Memory B cell (primary cell): ENCODE measurements at regions not wholly inside any gene's neighbourhood (a gene's known extent, or its start where the extent isn't known, plus 50 kb on each side); places are given as distances from the start of the nearest gene placed in this dataset.

Source experiments
- ATAC-seq: fragments of 150-1000 bp; cut with Tn5 transposase; 2 replicates; pipeline ENCODE4 v1.10.0; 2021; ENCODE audit warnings: low read depth, mild to moderate bottlenecking, moderate library complexity
- DNase-seq, 2 donors: peaks; one replicate each; pipeline ENCODE4 v3.0.0; 2022; ENCODE audit warnings: low spot score in 2 of 2
- H3K27ac Mint-ChIP-seq: one replicate; pipeline ENCODE4 v1.8.0; 2022; ENCODE audit warnings: mild to moderate bottlenecking, moderate library complexity, mixed read lengths
- H3K27me3 Mint-ChIP-seq: one replicate; pipeline ENCODE4 v1.8.0; 2022; ENCODE audit warnings: mixed read lengths
- H3K36me3 Mint-ChIP-seq: one replicate; pipeline ENCODE4 v1.8.0; 2022; ENCODE audit warnings: mild to moderate bottlenecking, mixed read lengths
- H3K4me1 Mint-ChIP-seq: one replicate; pipeline ENCODE4 v1.8.0; 2022; ENCODE audit warnings: mixed read lengths
- H3K4me3 Mint-ChIP-seq: one replicate; pipeline ENCODE4 v1.8.0; 2022; ENCODE audit warnings: mild to moderate bottlenecking, moderate library complexity, mixed read lengths
- H3K9me3 Mint-ChIP-seq: one replicate; pipeline ENCODE4 v1.8.0; 2022; ENCODE audit warnings: mixed read lengths

DNA sequence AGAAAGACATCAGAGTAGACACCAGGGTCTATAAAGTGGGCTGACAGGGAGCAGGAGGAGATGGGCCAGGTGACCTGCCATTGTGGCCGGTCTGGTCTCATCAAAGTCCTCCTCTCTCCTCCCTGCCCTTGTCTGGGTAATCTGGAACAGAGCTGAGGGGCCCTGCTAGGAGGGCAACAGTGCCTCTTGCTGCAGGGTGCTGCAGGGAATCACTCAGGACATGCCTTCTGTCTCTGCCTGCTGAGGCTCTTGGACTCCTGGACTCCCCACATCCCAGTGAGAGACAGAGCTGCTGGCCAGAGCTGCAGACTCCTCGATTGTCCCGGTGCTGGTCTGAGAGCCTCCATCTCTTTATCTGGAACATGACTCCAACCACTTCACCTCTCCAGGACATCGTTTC lies 366.1 kb upstream of the DUSP10 start:
- Mint-ChIP-seq H3K27me3 (peaks cover 6% of the 10 kb centered on the region), H3K4me1 (no peaks in the 10 kb centered on the region), H3K27ac (no peak overlapping the region), H3K9me3 (no peaks in the 10 kb centered on the region), H3K4me3 (no peak overlapping the region), H3K36me3 (peaks cover 2% of the 10 kb centered on the region)
- DNase-seq (no peak), ATAC-seq (no peak)

DNA sequence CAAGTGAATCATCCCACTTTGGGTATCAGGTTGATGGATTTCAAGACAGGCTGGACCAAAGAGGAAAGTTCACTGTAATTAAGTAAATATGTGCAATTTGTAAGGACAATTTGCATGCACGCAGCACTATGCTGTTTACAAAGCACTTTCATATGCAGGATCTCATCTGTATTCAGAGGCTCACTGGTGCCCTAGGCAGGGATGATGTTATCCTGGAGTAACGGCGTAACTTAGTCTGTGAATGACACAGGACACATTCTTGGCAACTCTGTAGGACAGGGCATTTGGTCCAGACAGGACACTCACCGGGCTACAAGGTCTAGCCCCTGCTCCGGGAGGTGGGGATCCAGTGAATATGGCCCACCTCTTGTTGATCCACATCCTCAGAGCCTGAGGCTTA lies 365.4 kb upstream of the DUSP10 start:
- peaks cover 6% of the 10 kb centered on the region for H3K27me3 Mint-ChIP-seq
- no peak overlapping the region for H3K4me3 Mint-ChIP-seq
- H3K36me3 Mint-ChIP-seq = no peaks in the 10 kb centered on the region
- H3K4me1 Mint-ChIP-seq = no peaks in the 10 kb centered on the region
- no peak for ATAC-seq
- DNase-seq = no peak
- no peak overlapping the region for H3K27ac Mint-ChIP-seq
- H3K9me3 Mint-ChIP-seq = no peaks in the 10 kb centered on the region

DNA sequence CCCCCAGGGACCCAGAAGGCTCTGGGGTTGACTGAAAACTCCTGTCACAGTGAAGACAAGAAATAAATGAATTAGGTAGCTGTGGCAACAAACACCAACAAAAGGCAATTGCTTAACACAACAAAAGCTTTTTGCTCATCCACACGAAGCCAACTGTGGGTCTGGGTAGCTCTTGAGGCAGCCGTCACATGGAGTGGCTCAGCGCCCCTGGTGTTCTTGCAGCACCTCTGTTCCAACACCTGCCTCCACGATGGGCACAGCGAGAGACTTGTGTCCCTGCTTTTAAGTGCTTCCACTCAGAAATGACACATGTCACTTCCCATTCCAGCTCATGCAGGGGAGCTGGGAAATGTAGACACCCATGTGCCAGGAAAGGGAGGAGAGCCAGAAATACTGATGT lies 364.5 kb upstream of the DUSP10 start:
- peaks cover 4% of the 10 kb centered on the region for H3K27me3 Mint-ChIP-seq
- no peak for ATAC-seq
- no peak overlapping the region for H3K4me3 Mint-ChIP-seq
- H3K4me1 Mint-ChIP-seq = no peaks in the 10 kb centered on the region
- H3K27ac Mint-ChIP-seq = no peak overlapping the region
- DNase-seq = no peak
- no peaks in the 10 kb centered on the region for H3K9me3 Mint-ChIP-seq
- H3K36me3 Mint-ChIP-seq = no peaks in the 10 kb centered on the region

DNA sequence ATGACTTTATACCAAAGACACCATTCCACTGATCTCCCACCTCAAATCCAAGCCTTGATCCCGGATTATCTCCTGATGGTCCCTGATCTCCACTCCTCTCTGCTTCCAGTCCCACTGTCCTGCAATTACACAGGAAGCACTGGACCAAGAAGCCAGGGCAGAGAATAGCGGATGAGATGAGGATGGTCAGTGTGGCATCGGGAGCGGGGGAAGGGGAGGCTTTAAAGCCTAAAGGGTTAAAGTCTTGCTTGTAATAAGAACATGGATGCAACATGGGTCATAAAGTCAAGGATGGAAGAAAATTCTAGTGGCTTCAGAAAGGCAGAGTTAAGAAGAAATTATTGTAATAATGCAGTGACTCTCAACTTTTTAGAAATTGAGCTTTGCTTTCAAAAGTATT lies 364.0 kb upstream of the DUSP10 start:
- H3K4me1 Mint-ChIP-seq = no peaks in the 10 kb centered on the region
- no peak for ATAC-seq
- H3K36me3 Mint-ChIP-seq = no peaks in the 10 kb centered on the region
- H3K27me3 Mint-ChIP-seq = peaks cover 4% of the 10 kb centered on the region
- no peak overlapping the region for H3K4me3 Mint-ChIP-seq
- H3K9me3 Mint-ChIP-seq = no peaks in the 10 kb centered on the region
- H3K27ac Mint-ChIP-seq = no peak overlapping the region
- DNase-seq = no peak

DNA sequence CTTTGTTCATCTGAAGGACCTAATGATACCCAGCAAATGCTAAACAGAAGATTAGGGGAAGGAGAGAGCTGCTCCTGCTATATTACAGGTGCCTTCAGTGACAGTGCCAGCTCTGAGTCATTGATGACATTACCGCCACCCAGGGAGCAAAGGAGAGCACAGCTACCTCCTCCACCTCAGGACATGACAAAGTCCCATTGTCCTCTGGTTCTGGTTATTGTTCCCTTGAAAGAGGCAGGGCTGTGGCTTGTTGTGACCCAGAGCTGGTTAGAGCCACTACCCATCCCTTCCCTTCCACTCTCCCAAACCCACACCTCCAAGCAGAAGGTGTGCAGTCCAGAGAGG lies 363.5 kb upstream of the DUSP10 start:
- no peaks in the 10 kb centered on the region for H3K9me3 Mint-ChIP-seq
- no peaks in the 10 kb centered on the region for H3K36me3 Mint-ChIP-seq
- no peak for ATAC-seq
- peaks cover 5% of the 10 kb centered on the region for H3K27me3 Mint-ChIP-seq
- H3K27ac Mint-ChIP-seq = no peak overlapping the region
- no peak overlapping the region for H3K4me3 Mint-ChIP-seq
- no peaks in the 10 kb centered on the region for H3K4me1 Mint-ChIP-seq
- no peak for DNase-seq

DNA sequence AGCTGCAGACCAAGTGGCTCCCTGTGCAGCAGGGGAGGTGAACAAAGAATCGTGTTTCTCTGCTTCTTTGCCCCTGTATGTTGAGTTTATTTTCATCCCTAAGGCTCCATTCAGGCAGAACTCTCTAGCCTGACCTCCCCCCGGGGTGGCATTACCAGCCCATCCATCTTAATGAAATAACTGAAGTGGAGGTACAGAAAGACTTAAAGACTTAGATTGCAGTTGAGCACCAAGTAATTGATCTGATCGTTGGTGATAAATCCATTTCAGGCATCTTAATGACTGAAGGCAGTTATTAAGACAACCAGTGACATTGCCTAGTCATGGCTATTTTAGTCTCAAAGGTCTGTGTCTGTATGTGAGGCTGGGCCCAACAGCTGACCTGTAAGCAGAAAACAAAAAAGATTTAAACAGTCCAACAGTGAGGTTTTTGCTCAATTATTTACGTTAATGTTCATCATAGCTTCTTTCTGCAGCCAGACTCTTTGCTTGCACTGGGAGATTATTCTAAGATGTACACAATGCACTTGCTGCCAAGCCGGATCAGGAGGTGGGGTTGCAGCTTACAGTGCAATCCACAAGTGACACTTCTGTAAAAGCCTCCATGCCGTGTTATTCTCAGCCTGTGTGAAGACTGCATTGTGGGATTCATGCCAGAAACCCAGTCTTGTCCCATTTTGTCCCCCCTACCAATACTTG lies 363.0 kb upstream of the DUSP10 start:
- Mint-ChIP-seq H3K27me3 (peaks cover 5% of the 10 kb centered on the region), H3K9me3 (no peaks in the 10 kb centered on the region), H3K36me3 (no peaks in the 10 kb centered on the region), H3K4me1 (no peaks in the 10 kb centered on the region), H3K4me3 (no peak overlapping the region), H3K27ac (no peak overlapping the region)
- DNase-seq = no peak
- ATAC-seq = no peak

DNA sequence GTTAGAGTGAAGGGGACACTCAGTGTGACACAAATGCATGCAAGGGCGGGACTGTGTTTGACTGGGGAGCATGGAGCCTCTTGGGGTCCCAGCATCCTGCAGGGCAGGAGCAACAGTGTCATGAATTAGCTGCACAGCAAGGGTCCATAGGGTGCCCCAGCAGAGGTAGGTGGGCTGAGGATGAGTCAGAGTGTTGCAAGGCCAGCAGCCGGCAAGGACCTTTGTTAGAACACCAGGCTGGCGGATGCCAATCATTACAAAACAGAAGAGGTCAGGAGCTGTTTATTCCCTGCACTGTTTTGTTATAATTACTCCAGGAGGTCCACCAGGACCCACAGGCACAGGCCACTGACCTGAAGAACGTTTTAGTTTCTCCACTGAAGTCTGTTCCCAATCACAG lies 362.2 kb upstream of the DUSP10 start:
- H3K4me1 Mint-ChIP-seq = no peaks in the 10 kb centered on the region
- H3K4me3 Mint-ChIP-seq = no peak overlapping the region
- H3K27me3 Mint-ChIP-seq = peaks cover 5% of the 10 kb centered on the region
- no peak for ATAC-seq
- H3K9me3 Mint-ChIP-seq = no peaks in the 10 kb centered on the region
- no peaks in the 10 kb centered on the region for H3K36me3 Mint-ChIP-seq
- DNase-seq = no peak
- H3K27ac Mint-ChIP-seq = no peak overlapping the region

DNA sequence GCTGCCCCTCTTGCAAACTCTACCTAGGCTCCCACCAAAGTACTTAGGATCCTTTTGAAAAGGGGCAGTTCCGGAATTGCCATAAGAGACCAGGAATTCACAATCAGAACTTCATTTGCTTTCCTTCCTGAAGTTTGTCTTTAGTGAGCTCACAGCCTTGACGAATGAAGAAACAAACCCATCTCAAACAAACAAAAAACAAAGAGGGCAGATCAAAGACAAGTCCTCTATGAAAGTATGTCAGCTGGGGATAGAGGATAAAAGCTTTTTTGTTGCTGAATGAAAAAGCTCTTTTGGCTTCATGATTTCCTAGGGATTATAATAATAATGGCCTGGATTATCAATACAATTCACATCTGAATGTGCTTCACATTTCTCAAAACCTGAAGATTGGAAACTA lies 357.9 kb upstream of the DUSP10 start:
- H3K27me3 Mint-ChIP-seq = peaks cover 3% of the 10 kb centered on the region
- H3K4me1 Mint-ChIP-seq = no peaks in the 10 kb centered on the region
- no peak overlapping the region for H3K4me3 Mint-ChIP-seq
- H3K36me3 Mint-ChIP-seq = no peaks in the 10 kb centered on the region
- no peaks in the 10 kb centered on the region for H3K9me3 Mint-ChIP-seq
- DNase-seq (no peak), ATAC-seq (no peak)
- H3K27ac Mint-ChIP-seq = no peak overlapping the region

DNA sequence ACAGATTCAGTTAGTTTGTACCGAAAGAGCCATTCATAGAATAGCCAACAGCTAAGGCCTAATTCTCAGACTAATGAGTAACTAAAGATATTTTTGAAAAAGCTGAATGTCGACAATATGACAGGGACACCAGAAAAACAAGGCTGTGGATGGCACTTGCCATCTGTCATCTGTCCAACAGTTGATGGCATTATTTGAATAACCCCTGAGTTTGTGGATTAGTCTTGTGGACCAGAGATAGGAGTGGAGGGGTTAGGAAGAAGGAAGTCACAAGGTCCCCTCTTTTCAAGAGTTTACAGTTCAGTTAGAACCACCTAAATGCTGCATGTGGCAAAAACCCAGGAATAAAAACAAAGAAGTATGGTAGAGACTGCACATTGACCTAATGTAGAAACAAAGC lies 356.5 kb upstream of the DUSP10 start:
- Mint-ChIP-seq H3K27me3 (peaks cover 1% of the 10 kb centered on the region), H3K4me3 (no peak overlapping the region), H3K4me1 (no peaks in the 10 kb centered on the region), H3K36me3 (no peaks in the 10 kb centered on the region), H3K9me3 (no peaks in the 10 kb centered on the region), H3K27ac (no peak overlapping the region)
- ATAC-seq (no peak), DNase-seq (no peak)

DNA sequence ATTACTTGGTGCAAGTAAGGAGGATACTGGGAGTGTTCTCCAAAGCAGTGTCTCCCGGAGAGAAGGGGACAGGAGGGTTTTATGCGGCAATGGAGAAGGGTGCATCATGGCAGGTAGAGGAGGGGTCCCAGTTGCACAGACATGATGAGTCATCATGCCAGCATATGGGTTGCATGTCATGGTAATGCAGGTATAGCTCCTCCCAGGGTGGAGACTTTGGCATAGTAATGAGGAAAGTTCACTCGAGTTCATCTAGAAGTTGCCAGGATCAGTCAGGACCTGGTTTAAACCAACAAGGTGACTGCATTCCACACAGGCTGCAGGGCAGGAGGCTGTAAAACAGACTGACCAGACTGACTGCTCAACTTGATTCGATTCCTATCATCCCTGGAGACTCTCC lies 355.7 kb upstream of the DUSP10 start:
- Mint-ChIP-seq H3K4me3 (no peak overlapping the region), H3K27ac (no peak overlapping the region), H3K27me3 (peaks cover 3% of the 10 kb centered on the region), H3K36me3 (no peaks in the 10 kb centered on the region), H3K9me3 (no peaks in the 10 kb centered on the region), H3K4me1 (no peaks in the 10 kb centered on the region)
- DNase-seq = no peak
- no peak for ATAC-seq

DNA sequence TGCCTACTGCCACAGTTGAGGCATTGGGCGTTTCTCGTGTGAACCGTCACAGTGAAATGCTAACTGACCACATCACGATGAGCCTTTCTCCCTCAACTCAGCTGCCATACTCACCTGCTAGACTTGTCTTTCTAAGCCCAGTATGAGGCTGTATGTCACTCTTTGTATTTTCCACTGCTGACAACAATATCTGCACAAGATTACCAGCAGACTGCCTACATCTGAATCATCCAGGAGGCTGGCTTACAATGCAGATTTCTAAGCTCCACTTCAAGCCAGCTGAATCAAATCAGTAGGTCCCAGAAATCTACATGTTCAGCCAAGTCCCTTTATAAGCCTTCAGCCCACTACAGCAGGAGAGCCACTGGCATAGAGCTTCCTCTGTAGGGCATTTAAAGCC lies 355.0 kb upstream of the DUSP10 start:
- peaks cover 3% of the 10 kb centered on the region for H3K27me3 Mint-ChIP-seq
- no peaks in the 10 kb centered on the region for H3K36me3 Mint-ChIP-seq
- DNase-seq (no peak), ATAC-seq (no peak)
- no peak overlapping the region for H3K27ac Mint-ChIP-seq
- no peaks in the 10 kb centered on the region for H3K4me1 Mint-ChIP-seq
- H3K4me3 Mint-ChIP-seq = no peak overlapping the region
- H3K9me3 Mint-ChIP-seq = no peaks in the 10 kb centered on the region

DNA sequence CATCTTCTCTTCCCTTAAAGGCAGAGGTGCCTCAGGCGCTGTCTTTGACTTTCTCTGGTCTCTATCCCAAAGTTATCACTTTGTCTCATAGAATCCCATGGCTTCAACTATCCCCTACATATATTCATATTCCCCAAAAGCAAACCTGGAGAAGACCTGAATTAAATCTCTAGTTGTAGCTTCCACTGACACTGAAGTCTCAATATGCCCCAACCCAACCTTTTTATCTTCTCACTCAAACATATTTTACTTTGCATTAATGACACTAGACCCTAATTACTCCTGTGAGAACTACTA lies 354.5 kb upstream of the DUSP10 start:
- Mint-ChIP-seq H3K9me3 (no peaks in the 10 kb centered on the region), H3K27ac (no peak overlapping the region), H3K36me3 (no peaks in the 10 kb centered on the region), H3K4me3 (no peak overlapping the region), H3K4me1 (no peaks in the 10 kb centered on the region), H3K27me3 (peaks cover 3% of the 10 kb centered on the region)
- DNase-seq (no peak), ATAC-seq (no peak)

DNA sequence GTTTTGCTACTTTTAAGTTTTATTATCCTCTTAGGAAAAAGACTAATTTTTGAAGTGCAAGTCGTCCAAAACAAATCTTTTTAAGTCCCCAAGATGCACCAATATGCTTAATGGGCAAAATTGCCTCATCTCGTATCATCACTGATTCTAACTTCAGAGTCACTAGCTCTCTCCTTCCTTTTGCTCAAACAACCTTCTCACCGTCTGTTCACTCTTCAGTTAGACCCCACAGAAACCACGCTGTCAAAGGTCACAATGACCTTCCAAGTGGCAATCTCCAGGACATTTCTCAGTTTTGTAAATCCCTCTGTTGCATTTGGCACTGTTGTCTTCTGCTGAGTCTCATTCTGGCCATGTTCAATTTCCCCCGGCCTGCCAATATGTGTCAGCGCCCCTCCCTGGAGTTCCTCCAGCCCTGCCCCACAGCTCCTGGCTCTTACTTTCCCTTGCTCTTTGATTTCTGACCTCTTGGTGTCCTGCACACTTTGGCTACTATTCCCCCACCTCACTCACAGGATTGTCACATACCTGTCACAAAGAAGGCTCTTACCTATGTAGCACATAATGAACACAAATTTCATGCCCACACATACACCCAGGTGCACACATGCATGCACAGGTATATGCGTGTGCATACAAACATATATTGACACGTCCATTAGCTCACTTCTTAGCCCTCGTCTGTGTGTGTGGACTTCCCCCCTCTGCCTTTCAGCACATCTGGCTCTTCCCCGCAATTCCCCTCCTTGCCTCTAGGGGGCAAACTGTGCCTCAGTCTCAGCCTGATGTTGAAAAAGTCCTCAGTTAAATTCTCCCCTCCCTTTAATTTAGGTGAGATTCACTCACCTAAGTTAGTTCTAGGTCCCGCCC lies 354.0 kb upstream of the DUSP10 start:
- Mint-ChIP-seq H3K4me1 (no peaks in the 10 kb centered on the region), H3K27me3 (peaks cover 3% of the 10 kb centered on the region), H3K36me3 (no peaks in the 10 kb centered on the region), H3K9me3 (no peaks in the 10 kb centered on the region), H3K27ac (no peak overlapping the region), H3K4me3 (no peak overlapping the region)
- ATAC-seq (peak; percentile 72), DNase-seq (peak; percentile 58 to 62)

DNA sequence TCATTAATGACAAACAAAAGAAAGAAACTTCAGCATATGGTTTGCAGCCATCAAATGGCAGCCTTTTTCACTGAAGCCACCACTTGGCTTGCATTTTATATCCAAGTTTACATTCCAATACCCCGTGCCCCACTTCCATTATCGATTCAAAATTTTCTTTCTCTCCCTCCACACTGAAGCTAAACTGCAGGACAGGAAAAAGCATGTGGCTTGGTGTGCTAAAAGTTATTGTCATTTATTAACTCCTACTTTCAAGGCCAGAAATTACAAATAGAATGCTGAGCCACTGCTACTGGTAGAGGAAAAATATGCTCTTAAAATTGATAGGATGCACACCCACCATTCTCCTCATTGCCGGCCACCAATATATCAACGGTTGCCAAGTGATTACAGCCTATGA lies 351.6 kb upstream of the DUSP10 start:
- Mint-ChIP-seq H3K4me1 (no peaks in the 10 kb centered on the region), H3K27ac (no peak overlapping the region), H3K9me3 (no peaks in the 10 kb centered on the region), H3K4me3 (no peak overlapping the region), H3K27me3 (peaks cover 4% of the 10 kb centered on the region), H3K36me3 (no peaks in the 10 kb centered on the region)
- no peak for DNase-seq
- no peak for ATAC-seq

DNA sequence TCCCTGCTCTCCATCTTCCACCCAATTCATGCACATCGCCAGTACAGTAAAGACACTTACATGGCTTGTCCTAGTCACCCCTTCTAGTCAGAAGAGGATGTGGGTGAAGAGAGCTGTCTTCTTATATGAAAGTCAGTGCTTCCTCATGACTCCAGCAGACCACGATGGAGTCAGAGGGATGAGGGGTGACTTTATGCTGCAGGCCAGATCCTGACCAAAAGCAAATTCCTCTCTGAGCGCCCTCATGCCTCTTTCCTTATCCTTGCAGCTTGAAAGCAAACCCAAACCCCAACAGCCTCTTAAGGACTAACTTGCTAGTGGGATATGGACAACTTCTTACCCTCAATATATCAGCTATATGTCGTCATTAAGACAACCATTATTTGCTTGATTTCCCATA lies 348.2 kb upstream of the DUSP10 start:
- Mint-ChIP-seq H3K9me3 (no peaks in the 10 kb centered on the region), H3K4me3 (no peak overlapping the region), H3K36me3 (peaks cover 1% of the 10 kb centered on the region), H3K27me3 (peaks cover 7% of the 10 kb centered on the region), H3K4me1 (no peaks in the 10 kb centered on the region), H3K27ac (no peak overlapping the region)
- ATAC-seq = no peak
- DNase-seq = no peak
